ENCODE measurements at regions not wholly inside any gene's neighbourhood (a gene's known extent, or its start where the extent isn't known, plus 50 kb on each side); places are given as distances from the start of the nearest gene placed in this dataset.

DNA sequence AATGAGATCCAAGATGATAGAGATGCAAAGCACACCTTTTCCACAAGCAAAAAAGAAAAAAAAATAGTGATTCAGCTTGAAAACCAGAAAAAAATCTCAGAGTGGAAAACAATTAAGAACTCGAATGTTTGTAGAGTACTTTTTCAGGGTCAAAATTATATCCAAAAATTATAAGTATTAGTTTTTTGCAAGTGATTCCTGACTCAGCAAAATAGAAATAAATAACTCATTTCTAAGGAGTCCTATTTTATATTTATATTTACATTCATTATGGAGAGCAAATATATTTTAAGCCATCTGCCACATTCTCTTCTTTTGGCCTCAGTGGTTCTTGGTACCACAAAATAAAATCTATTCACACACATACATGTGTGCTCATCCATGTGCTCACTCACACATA, 1011.8 kb upstream of the ARRDC3 start:
- WGBS, 2 donors: 85 to 92% methylated on average over 1 of the region's 1 CpG
- Histone ChIP-seq H3K27me3 (no peaks in the 10 kb centered on the region), H3K27ac (no peak overlapping the region), H3K9me3 (no peaks in the 10 kb centered on the region), H3K4me3 (replicated peaks in 1 of 3) (no peak overlapping the region), H3K4me1 (no peaks in the 10 kb centered on the region), H3K36me3 (no peaks in the 10 kb centered on the region)
- intact Hi-C loops (cut with DNase I): no loop called here
- TF ChIP-seq, protein P1, sequence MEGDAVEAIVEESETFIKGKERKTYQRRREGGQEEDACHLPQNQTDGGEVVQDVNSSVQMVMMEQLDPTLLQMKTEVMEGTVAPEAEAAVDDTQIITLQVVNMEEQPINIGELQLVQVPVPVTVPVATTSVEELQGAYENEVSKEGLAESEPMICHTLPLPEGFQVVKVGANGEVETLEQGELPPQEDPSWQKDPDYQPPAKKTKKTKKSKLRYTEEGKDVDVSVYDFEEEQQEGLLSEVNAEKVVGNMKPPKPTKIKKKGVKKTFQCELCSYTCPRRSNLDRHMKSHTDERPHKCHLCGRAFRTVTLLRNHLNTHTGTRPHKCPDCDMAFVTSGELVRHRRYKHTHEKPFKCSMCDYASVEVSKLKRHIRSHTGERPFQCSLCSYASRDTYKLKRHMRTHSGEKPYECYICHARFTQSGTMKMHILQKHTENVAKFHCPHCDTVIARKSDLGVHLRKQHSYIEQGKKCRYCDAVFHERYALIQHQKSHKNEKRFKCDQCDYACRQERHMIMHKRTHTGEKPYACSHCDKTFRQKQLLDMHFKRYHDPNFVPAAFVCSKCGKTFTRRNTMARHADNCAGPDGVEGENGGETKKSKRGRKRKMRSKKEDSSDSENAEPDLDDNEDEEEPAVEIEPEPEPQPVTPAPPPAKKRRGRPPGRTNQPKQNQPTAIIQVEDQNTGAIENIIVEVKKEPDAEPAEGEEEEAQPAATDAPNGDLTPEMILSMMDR (IDR thresholded peaks at IDR 0.05): no peak
- TF ChIP-seq POLR2A (IDR thresholded peaks at IDR 0.05): no peak
- no peak for DNase-seq

DNA sequence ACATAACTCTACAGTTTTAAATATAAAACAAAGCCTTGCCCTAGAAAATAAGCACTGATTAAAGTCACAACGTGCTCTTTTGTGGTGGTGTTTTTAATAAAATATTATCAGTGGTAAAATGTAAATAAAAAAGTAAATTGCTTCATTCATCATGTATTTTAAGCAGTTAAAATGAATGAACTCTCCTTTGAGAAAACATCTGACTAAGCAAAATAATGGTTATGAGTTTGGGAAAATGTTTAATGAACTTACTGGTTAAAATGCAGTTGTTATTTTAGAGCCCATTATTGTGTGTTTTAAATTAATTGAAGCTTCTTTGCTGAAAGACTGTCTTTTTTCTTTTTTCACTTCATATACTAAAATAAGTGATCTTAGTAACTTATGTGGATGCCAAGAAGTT, 1007.5 kb upstream of the ARRDC3 start:
- TF ChIP-seq, protein P1 (IDR thresholded peaks at IDR 0.05): no peak
- TF ChIP-seq POLR2A (IDR thresholded peaks at IDR 0.05): no peak
- intact Hi-C loops (cut with DNase I): no loop called here
- DNase-seq: no peak
- Histone ChIP-seq H3K9me3 (no peaks in the 10 kb centered on the region), H3K36me3 (no peaks in the 10 kb centered on the region), H3K27me3 (no peaks in the 10 kb centered on the region), H3K4me3 (replicated peaks in 1 of 3) (no peak overlapping the region), H3K27ac (no peak overlapping the region), H3K4me1 (no peaks in the 10 kb centered on the region)
- WGBS, 2 donors: 66 to 74% methylated on average over 1 of the region's 1 CpG

DNA sequence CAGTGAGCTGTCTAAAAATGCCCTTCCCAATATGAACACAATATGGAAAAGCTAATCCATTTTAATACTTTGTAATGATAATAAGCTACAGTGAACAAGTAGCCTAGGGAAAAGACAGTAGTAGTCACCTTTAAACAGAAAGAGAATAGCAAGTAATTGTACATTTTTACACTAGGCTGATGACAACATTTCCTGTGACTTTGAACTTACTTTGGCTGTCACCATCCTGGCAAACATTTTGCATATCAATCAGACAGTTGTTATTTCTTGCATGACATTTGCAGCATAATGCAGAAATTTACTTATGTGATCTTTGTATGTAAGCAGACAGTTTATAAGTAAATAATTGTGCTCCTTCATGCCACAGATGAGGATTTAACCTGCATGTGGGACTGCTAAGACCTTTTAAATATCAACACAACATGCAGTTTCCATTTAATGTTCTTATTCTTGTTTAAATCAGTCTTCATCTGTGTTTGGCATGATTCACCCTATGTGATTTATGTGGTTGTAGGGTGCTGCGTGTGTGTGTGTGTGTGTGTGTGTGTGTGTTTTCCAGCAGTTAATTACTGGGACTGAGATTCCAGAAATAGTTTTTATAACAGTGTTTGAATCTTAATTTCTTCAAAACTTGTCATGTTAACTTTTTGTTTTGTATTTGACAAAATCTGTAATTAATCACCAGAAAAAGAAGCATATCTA, 997.1 kb upstream of the ARRDC3 start:
- 82 to 86% methylated on average over 1 of the region's 1 CpG for WGBS, 2 donors
- Histone ChIP-seq H3K9me3 (no peaks in the 10 kb centered on the region), H3K36me3 (no peaks in the 10 kb centered on the region), H3K4me1 (no peaks in the 10 kb centered on the region), H3K27ac (no peak overlapping the region), H3K27me3 (no peaks in the 10 kb centered on the region), H3K4me3 (replicated peaks in 1 of 3) (no peak overlapping the region)
- intact Hi-C loops (cut with DNase I): no loop called here
- DNase-seq: no peak
- TF ChIP-seq, protein P1 (IDR thresholded peaks at IDR 0.05): no peak

DNA sequence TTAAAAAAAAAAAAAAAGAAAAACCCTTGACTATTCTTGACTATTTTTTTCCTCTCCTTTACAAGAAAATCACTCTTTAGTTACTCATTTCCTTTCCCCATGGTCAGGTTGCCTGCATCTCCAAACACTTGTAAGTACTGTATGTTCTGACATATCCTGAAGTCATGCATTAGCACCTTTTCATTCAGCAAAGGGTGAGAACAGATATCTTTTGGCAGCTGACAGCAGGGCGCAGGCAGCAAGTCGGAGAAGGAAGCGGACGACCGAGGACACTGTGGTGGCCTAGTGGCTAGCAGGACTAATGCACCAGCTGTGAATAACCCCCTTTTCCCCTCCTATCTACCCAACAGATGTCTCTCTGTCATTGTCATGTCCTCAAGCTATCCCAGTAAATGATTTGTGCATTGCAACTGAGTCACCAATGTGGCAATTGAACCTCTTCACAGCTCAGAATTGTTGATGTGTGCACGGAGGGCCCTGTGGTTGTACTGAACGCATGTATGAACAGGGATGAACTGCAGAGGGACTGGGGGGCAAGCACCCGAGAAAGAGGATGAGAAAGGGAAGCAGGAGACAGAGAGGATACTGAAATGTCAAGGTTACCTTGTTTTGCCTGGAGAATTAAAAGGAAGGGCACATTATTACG, 996.0 kb upstream of the ARRDC3 start:
- intact Hi-C loops (cut with DNase I): no loop called here
- no peaks in the 10 kb centered on the region for H3K9me3 ChIP-seq
- no peaks in the 10 kb centered on the region for H3K36me3 ChIP-seq
- DNase-seq: no peak
- H3K4me3 ChIP-seq (replicated peaks in 1 of 3): no peak overlapping the region
- no peaks in the 10 kb centered on the region for H3K27me3 ChIP-seq
- H3K27ac ChIP-seq: no peak overlapping the region
- H3K4me1 ChIP-seq: no peaks in the 10 kb centered on the region
- WGBS, 2 donors: 71 to 75% methylated on average over 9 of the region's 9 CpGs
- TF ChIP-seq, protein P1 (IDR thresholded peaks at IDR 0.05): no peak
- TF ChIP-seq POLR2A (IDR thresholded peaks at IDR 0.05): no peak

DNA sequence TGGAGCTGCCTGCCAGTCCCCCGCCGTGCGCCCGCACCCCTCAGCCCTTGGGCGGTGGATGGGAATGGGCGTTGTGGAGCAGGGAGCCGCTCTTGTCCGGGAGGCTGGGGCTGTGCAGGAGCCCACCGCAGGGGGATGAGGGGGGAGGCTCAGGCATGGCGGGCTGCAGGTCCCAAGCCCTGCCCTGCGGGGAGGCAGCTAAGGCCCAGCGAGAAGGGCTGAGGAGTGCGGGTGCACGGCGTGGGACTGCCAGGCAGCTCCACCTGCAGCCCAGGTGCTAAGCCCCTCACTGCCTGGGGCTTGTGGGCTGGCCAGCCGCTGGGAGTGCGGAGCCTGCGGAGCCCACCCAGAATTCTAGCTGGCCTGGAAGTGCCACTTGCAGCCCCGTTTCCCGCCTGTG, 991.7 kb upstream of the ARRDC3 start:
- Histone ChIP-seq H3K4me3 (replicated peaks in 1 of 3) (no peak overlapping the region), H3K27me3 (no peaks in the 10 kb centered on the region), H3K27ac (no peak overlapping the region), H3K4me1 (no peaks in the 10 kb centered on the region), H3K36me3 (no peaks in the 10 kb centered on the region), H3K9me3 (no peaks in the 10 kb centered on the region)
- WGBS, 2 donors: 99 to 100% methylated on average over 11 to 16 of the region's 20 CpGs
- no peak for DNase-seq
- intact Hi-C loops (cut with DNase I): no loop called here
- TF ChIP-seq, protein P1 (IDR thresholded peaks at IDR 0.05): no peak
- no peak for TF ChIP-seq POLR2A (IDR thresholded peaks at IDR 0.05)

Data from thyroid gland (tissue), 4 donors.